ENCODE measurements at regions not wholly inside any gene's neighbourhood (a gene's known extent, or its start where the extent isn't known, plus 50 kb on each side); places are given as distances from the start of the nearest gene placed in this dataset.

DNA sequence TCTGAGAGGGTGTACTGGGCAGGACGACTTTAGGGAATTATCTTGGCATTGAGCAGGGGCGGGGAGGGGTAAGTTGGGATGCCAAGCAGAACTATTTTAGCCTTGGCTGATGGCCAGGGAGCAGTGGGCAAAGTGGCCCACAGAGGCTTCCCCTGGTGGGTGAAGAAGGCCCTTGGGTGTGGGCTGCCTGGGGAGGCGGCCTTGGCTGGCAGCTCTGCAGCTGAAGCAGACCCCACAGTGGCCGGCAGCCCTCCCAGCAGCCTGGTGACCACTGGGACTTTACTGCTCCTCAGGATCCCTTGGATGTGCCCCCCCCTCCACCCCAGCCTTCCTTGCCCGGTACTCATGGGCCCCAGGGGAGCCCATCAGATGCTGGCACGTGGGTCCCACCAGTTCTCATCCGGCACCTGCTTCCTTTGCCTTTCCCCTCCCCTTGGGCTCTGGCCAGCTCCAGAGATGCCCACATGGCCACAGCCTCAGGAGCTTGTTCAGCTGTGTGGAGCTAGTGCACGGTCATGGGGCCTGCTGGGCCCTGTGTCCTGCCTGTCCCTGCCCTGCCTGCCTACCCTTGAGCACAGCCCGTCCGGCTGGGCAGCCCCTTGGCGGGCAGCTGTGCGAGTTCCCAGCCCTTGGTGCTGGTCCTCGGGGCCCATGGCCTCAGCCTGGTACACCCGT is 122.1 kb upstream of the HS6ST1 start:
- no peak overlapping the region for H3K27ac Mint-ChIP-seq
- ChIA-PET POLR2A (no interaction called here), CTCF (no interaction called here)
- no peak for ATAC-seq
- DNase-seq (ENCODE audit: low spot score) = no peak
- peaks cover 25% of the 10 kb centered on the region for H3K4me1 Mint-ChIP-seq
- no peaks in the 10 kb centered on the region for H3K27me3 Mint-ChIP-seq (ENCODE audit: low read depth)
- TF ChIP-seq, protein P1, sequence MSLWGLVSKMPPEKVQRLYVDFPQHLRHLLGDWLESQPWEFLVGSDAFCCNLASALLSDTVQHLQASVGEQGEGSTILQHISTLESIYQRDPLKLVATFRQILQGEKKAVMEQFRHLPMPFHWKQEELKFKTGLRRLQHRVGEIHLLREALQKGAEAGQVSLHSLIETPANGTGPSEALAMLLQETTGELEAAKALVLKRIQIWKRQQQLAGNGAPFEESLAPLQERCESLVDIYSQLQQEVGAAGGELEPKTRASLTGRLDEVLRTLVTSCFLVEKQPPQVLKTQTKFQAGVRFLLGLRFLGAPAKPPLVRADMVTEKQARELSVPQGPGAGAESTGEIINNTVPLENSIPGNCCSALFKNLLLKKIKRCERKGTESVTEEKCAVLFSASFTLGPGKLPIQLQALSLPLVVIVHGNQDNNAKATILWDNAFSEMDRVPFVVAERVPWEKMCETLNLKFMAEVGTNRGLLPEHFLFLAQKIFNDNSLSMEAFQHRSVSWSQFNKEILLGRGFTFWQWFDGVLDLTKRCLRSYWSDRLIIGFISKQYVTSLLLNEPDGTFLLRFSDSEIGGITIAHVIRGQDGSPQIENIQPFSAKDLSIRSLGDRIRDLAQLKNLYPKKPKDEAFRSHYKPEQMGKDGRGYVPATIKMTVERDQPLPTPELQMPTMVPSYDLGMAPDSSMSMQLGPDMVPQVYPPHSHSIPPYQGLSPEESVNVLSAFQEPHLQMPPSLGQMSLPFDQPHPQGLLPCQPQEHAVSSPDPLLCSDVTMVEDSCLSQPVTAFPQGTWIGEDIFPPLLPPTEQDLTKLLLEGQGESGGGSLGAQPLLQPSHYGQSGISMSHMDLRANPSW (CRISPR knock-in tag; conservative IDR thresholded peaks at IDR 0.05; ENCODE audit: low read depth) = no peak
- no peak for TF ChIP-seq ZBTB43 (CRISPR knock-in tag; IDR thresholded peaks at IDR 0.05)
- TF ChIP-seq ATF1 (CRISPR knock-in tag; IDR thresholded peaks at IDR 0.05) = no peak
- no peak for TF ChIP-seq TP53 (CRISPR knock-in tag; IDR thresholded peaks at IDR 0.05)
- H3K9me3 Mint-ChIP-seq = no peaks in the 10 kb centered on the region
- H3K36me3 Mint-ChIP-seq = no peaks in the 10 kb centered on the region
- H3K4me3 Mint-ChIP-seq = no peak overlapping the region

- TF ChIP-seq TEAD4 (CRISPR knock-in tag; IDR thresholded peaks at IDR 0.05) (no peak), NFYB (CRISPR knock-in tag; conservative IDR thresholded peaks at IDR 0.05; ENCODE audit: low read depth) (no peak), ZNF219 (CRISPR knock-in tag; IDR thresholded peaks at IDR 0.05; ENCODE audit: borderline replicate concordance) (no peak), PRRX2 (CRISPR knock-in tag; IDR thresholded peaks at IDR 0.05) (no peak), ZNF396 (CRISPR knock-in tag; IDR thresholded peaks at IDR 0.05; ENCODE audit: borderline replicate concordance) (no peak), CREM (CRISPR knock-in tag; IDR thresholded peaks at IDR 0.05) (no peak), MXD4 (CRISPR knock-in tag; IDR thresholded peaks at IDR 0.05; ENCODE audit: borderline replicate concordance) (no peak)
- TF ChIP-seq, protein P2, sequence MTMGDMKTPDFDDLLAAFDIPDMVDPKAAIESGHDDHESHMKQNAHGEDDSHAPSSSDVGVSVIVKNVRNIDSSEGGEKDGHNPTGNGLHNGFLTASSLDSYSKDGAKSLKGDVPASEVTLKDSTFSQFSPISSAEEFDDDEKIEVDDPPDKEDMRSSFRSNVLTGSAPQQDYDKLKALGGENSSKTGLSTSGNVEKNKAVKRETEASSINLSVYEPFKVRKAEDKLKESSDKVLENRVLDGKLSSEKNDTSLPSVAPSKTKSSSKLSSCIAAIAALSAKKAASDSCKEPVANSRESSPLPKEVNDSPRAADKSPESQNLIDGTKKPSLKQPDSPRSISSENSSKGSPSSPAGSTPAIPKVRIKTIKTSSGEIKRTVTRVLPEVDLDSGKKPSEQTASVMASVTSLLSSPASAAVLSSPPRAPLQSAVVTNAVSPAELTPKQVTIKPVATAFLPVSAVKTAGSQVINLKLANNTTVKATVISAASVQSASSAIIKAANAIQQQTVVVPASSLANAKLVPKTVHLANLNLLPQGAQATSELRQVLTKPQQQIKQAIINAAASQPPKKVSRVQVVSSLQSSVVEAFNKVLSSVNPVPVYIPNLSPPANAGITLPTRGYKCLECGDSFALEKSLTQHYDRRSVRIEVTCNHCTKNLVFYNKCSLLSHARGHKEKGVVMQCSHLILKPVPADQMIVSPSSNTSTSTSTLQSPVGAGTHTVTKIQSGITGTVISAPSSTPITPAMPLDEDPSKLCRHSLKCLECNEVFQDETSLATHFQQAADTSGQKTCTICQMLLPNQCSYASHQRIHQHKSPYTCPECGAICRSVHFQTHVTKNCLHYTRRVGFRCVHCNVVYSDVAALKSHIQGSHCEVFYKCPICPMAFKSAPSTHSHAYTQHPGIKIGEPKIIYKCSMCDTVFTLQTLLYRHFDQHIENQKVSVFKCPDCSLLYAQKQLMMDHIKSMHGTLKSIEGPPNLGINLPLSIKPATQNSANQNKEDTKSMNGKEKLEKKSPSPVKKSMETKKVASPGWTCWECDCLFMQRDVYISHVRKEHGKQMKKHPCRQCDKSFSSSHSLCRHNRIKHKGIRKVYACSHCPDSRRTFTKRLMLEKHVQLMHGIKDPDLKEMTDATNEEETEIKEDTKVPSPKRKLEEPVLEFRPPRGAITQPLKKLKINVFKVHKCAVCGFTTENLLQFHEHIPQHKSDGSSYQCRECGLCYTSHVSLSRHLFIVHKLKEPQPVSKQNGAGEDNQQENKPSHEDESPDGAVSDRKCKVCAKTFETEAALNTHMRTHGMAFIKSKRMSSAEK (CRISPR knock-in tag; IDR thresholded peaks at IDR 0.05; ENCODE audit: borderline replicate concordance) = no peak
- TF ChIP-seq, protein P1 (CRISPR knock-in tag; conservative IDR thresholded peaks at IDR 0.05; ENCODE audit: low read depth) = no peak
- TF ChIP-seq, protein P3, sequence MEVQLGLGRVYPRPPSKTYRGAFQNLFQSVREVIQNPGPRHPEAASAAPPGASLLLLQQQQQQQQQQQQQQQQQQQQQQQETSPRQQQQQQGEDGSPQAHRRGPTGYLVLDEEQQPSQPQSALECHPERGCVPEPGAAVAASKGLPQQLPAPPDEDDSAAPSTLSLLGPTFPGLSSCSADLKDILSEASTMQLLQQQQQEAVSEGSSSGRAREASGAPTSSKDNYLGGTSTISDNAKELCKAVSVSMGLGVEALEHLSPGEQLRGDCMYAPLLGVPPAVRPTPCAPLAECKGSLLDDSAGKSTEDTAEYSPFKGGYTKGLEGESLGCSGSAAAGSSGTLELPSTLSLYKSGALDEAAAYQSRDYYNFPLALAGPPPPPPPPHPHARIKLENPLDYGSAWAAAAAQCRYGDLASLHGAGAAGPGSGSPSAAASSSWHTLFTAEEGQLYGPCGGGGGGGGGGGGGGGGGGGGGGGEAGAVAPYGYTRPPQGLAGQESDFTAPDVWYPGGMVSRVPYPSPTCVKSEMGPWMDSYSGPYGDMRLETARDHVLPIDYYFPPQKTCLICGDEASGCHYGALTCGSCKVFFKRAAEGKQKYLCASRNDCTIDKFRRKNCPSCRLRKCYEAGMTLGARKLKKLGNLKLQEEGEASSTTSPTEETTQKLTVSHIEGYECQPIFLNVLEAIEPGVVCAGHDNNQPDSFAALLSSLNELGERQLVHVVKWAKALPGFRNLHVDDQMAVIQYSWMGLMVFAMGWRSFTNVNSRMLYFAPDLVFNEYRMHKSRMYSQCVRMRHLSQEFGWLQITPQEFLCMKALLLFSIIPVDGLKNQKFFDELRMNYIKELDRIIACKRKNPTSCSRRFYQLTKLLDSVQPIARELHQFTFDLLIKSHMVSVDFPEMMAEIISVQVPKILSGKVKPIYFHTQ (CRISPR knock-in tag; IDR thresholded peaks at IDR 0.05) = no peak
- TF ChIP-seq, protein P4, sequence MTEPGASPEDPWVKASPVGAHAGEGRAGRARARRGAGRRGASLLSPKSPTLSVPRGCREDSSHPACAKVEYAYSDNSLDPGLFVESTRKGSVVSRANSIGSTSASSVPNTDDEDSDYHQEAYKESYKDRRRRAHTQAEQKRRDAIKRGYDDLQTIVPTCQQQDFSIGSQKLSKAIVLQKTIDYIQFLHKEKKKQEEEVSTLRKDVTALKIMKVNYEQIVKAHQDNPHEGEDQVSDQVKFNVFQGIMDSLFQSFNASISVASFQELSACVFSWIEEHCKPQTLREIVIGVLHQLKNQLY (CRISPR knock-in tag; IDR thresholded peaks at IDR 0.05) = no peak
Measured at GRCh38 chr2:128441341-128442052, 122.8 kb upstream of the HS6ST1 start.

More at GRCh38 chr2:128441341-128442052, 122.8 kb upstream of the HS6ST1 start:
- no peak for DNase-seq (ENCODE audit: low spot score)
- ATAC-seq = no peak
- H3K9me3 Mint-ChIP-seq = no peaks in the 10 kb centered on the region
- no peak overlapping the region; the same call in 1 of the 2 replicates for H3K27ac Mint-ChIP-seq
- CTCF ChIA-PET = no interaction called here
- POLR2A ChIA-PET = no interaction called here
- H3K36me3 Mint-ChIP-seq = no peaks in the 10 kb centered on the region
- no peak overlapping the region for H3K4me3 Mint-ChIP-seq
- H3K27me3 Mint-ChIP-seq (ENCODE audit: low read depth) = no peaks in the 10 kb centered on the region
- H3K4me1 Mint-ChIP-seq = peaks cover 25% of the 10 kb centered on the region
